HG03460 (cell line): ENCODE measurements at regions not wholly inside any gene's neighbourhood (a gene's known extent, or its start where the extent isn't known, plus 50 kb on each side); places are given as distances from the start of the nearest gene placed in this dataset.
"Not testable (repeated sequence)": the region's sequence is repeated elsewhere in the genome, so short reads cannot be mapped to it uniquely, and the experiment has no call there.

Experiments
- ATAC-seq: cut with Tn5 transposase; IDR thresholded peaks from one replicate; pipeline ENCODE4 v1.9.1; 2021; ENCODE audit not compliant: unreplicated experiment

- ATAC-seq, result not testable (repeated sequence)
Observed at GRCh38 chr5:82583331-82583730, 305.2 kb upstream of the RPS23 start.

GRCh38 chr5:82564963-82565362 lies 286.8 kb upstream of the RPS23 start:
- no peak for ATAC-seq

GRCh38 chr5:82563745-82564144 lies 285.6 kb upstream of the RPS23 start:
- ATAC-seq, result no peak

GRCh38 chr5:82562696-82563240 lies 284.6 kb upstream of the RPS23 start:
- ATAC-seq, result no peak

- ATAC-seq, result no peak
Observed at GRCh38 chr5:82561797-82562196, 283.6 kb upstream of the RPS23 start.

- no peak for ATAC-seq
Observed at GRCh38 chr5:82560969-82561368, 282.8 kb upstream of the RPS23 start.

GRCh38 chr5:82560561-82560960 lies 282.4 kb upstream of the RPS23 start:
- ATAC-seq, result no peak

GRCh38 chr5:82551840-82552385 lies 273.8 kb upstream of the RPS23 start:
- ATAC-seq, result no peak

GRCh38 chr5:82551192-82551591 lies 273.0 kb upstream of the RPS23 start:
- no peak for ATAC-seq

GRCh38 chr5:82549263-82549662 lies 271.1 kb upstream of the RPS23 start:
- ATAC-seq, result no peak

GRCh38 chr5:82544004-82544403 lies 265.9 kb upstream of the RPS23 start:
- ATAC-seq, result no peak

GRCh38 chr5:82540301-82540700 lies 262.1 kb upstream of the RPS23 start:
- no peak for ATAC-seq

GRCh38 chr5:82538339-82539034 lies 260.3 kb upstream of the RPS23 start:
- ATAC-seq, result no peak

GRCh38 chr5:82537687-82538306 lies 259.6 kb upstream of the RPS23 start:
- ATAC-seq, result no peak

GRCh38 chr5:82534986-82535385 lies 256.8 kb upstream of the RPS23 start:
- ATAC-seq, result no peak

GRCh38 chr5:82532075-82532474 lies 253.9 kb upstream of the RPS23 start:
- ATAC-seq, result not testable (repeated sequence)

GRCh38 chr5:82526540-82526939 lies 248.4 kb upstream of the RPS23 start:
- no peak for ATAC-seq

- ATAC-seq, result no peak
Observed at GRCh38 chr5:82525626-82526025, 247.5 kb upstream of the RPS23 start.

GRCh38 chr5:82523633-82524032 lies 245.5 kb upstream of the RPS23 start:
- no peak for ATAC-seq

- ATAC-seq, result no peak
Observed at GRCh38 chr5:82522897-82523296, 244.7 kb upstream of the RPS23 start.

- ATAC-seq, result no peak
Observed at GRCh38 chr5:82521431-82522051, 243.4 kb upstream of the RPS23 start.

GRCh38 chr5:82519558-82519957 lies 241.4 kb upstream of the RPS23 start:
- ATAC-seq, result no peak
